A549 (cell line): ENCODE measurements at regions not wholly inside any gene's neighbourhood (a gene's known extent, or its start where the extent isn't known, plus 50 kb on each side); places are given as distances from the start of the nearest gene placed in this dataset.

Experiments
- ATAC-seq, 2 experiments: fragments of 200-7000 bp in 1 of 2; fragments of >200 bp in 1 of 2; cut with Nextera tagmentation in 1 of 2; cut with Tn5 transposase in 1 of 2; 3 replicates each; pipeline versions ENCODE4 v1.8.0 to v1.9.1; 2018 to 2020; ENCODE audit warnings: mild to moderate bottlenecking in 1 of 2, moderate library complexity in 1 of 2
- CTCF ChIA-PET: fragments of 300-600 bp; sonication (Branson Sonifier 250); formaldehyde crosslinking; extraction: SDS; loops from one replicate; lab custom pipeline; 2021; ENCODE audit warnings: antibody characterized with exemption, inconsistent platforms; lab: Yijun Ruan, JAX
- POLR2A ChIA-PET: fragments of 350-600 bp; formaldehyde crosslinking; extraction: SDS; loops from one replicate; lab custom pipeline; 2021; ENCODE audit warnings: antibody characterized with exemption, inconsistent platforms; lab: Yijun Ruan, JAX
- DNase-seq, 2 experiments: peaks; one replicate each; pipeline versions ENCODE4 v3.0.0 to v3.0.0-alpha.2; 2011 to 2016; ENCODE audit warnings: low read depth in 1 of 2, low spot score in 1 of 2
- FAIRE-seq: peaks from 2 replicates; lab custom pipeline; 2011; peaks lifted over from hg19 to GRCh38; lab: Jason Lieb, UNC
- H3K27ac ChIP-seq, 2 experiments: fragments of >200 bp; sonication (Bioruptor Twin); formaldehyde crosslinking; 3 replicates each; pipeline ENCODE4 v1.5.1; 2016 to 2017
- H3K4me1 ChIP-seq: fragments of >200 bp; sonication (Bioruptor Twin); formaldehyde crosslinking; 3 replicates; pipeline ENCODE4 v1.6.1; 2016
- H3K4me2 ChIP-seq: fragments of >200 bp; sonication (Bioruptor Twin); formaldehyde crosslinking; 3 replicates; pipeline ENCODE4 v1.6.1; 2016
- H3K4me3 ChIP-seq: fragments of >200 bp; sonication (Bioruptor Twin); formaldehyde crosslinking; 3 replicates; pipeline ENCODE4 v1.5.1; 2016
- H3K9me3 ChIP-seq: fragments of >200 bp; sonication (Bioruptor Twin); formaldehyde crosslinking; 3 replicates; pipeline ENCODE4 v1.6.1; 2016
- BHLHE40 ChIP-seq: IDR thresholded peaks from 2 replicates; pipeline ENCODE4 v1.6.1; 2012; ENCODE audit warnings: low read depth, low read length, inconsistent platforms
- HEYL ChIP-seq: fragments of 250-450 bp; sonication (Bioruptor Pico); IDR thresholded peaks from 2 replicates; pipeline ENCODE4 v1.8.0; 2021; ENCODE audit warnings: mild to moderate bottlenecking, moderate library complexity
- HMGXB4 ChIP-seq: fragments of 250-450 bp; sonication (Bioruptor Pico); IDR thresholded peaks from 2 replicates; pipeline ENCODE4 v1.5.0; 2021; ENCODE audit warnings: mild to moderate bottlenecking, moderate library complexity, borderline replicate concordance
- MAZ ChIP-seq: fragments of 150-350 bp; IDR thresholded peaks from 2 replicates; pipeline ENCODE4 v1.6.1; 2014; ENCODE audit warnings: antibody characterized with exemption, low read depth, low read length, borderline replicate concordance
- NR3C1 ChIP-seq: fragments of >200 bp; sonication (Bioruptor Twin); formaldehyde crosslinking; IDR thresholded peaks from 3 replicates; pipeline ENCODE4 v1.6.1; 2017
- PHF8 ChIP-seq: fragments of 200-600 bp; sonication (generic); IDR thresholded peaks from 2 replicates; pipeline ENCODE4 v1.6.1; 2016; ENCODE audit warnings: low read depth, mild to moderate bottlenecking, antibody characterized with exemption, moderate library complexity, borderline replicate concordance
- ZC3H11A ChIP-seq: fragments of 450-650 bp; IDR thresholded peaks from 2 replicates; pipeline ENCODE4 v1.6.1; 2014; ENCODE audit warnings: antibody characterized with exemption, mild to moderate bottlenecking
- WGBS: methylation state at CpG from one replicate; pipeline ENCODE4 v1.1.6; 2017; ENCODE audit errors: missing lambda C conversion rate; 5-methylcytosine and 5-hydroxymethylcytosine counted together
- TF ChIP-seq, protein P1 (sequence below): fragments of 150-350 bp; IDR thresholded peaks from 2 replicates; pipeline ENCODE4 v1.6.1; 2014; ENCODE audit warnings: low read depth, mild to moderate bottlenecking, low read length
- TF ChIP-seq, protein P2 (sequence below): fragments of >200 bp; sonication (Bioruptor Twin); formaldehyde crosslinking; IDR thresholded peaks from 2 replicates; pipeline ENCODE4 v1.6.1; 2016
- TF ChIP-seq, protein P3 (sequence below): fragments of 200-600 bp; sonication (generic); IDR thresholded peaks from 2 replicates; pipeline ENCODE4 v1.6.1; 2016; ENCODE audit warnings: antibody characterized with exemption, mild to moderate bottlenecking, moderate library complexity

- peak overlapping the region; percentile 43 to 84 for H3K27ac ChIP-seq
- no peak overlapping the region for H3K4me3 ChIP-seq
- FAIRE-seq (no peak), ATAC-seq (no peak), DNase-seq (no peak)
- H3K9me3 ChIP-seq, result no peaks in the 10 kb centered on the region
- no peak for TF ChIP-seq HEYL (CRISPR knock-in tag)
- TF ChIP-seq, protein P1, sequence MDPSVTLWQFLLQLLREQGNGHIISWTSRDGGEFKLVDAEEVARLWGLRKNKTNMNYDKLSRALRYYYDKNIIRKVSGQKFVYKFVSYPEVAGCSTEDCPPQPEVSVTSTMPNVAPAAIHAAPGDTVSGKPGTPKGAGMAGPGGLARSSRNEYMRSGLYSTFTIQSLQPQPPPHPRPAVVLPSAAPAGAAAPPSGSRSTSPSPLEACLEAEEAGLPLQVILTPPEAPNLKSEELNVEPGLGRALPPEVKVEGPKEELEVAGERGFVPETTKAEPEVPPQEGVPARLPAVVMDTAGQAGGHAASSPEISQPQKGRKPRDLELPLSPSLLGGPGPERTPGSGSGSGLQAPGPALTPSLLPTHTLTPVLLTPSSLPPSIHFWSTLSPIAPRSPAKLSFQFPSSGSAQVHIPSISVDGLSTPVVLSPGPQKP, result no peak
- TF ChIP-seq, protein P2, sequence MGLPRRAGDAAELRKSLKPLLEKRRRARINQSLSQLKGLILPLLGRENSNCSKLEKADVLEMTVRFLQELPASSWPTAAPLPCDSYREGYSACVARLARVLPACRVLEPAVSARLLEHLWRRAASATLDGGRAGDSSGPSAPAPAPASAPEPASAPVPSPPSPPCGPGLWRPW, result no peak
- POLR2A ChIA-PET, result no interaction called here
- 84% methylated on average over 20 of the region's 26 CpGs for WGBS
- peaks cover 23% of the 10 kb centered on the region for H3K4me1 ChIP-seq
- H3K4me2 ChIP-seq, result no peak overlapping the region
- CTCF ChIA-PET, result interaction anchor here (1.2 to 1.6 kb wide), 4 partner anchors 13 to 90 kb away, joined by 3 to 5 read pairs (median 4); no protein-coding TSS in a partner anchor
Measured at GRCh38 chr9:134553061-134553891, 88.3 kb upstream of the COL5A1 start.

DNA sequence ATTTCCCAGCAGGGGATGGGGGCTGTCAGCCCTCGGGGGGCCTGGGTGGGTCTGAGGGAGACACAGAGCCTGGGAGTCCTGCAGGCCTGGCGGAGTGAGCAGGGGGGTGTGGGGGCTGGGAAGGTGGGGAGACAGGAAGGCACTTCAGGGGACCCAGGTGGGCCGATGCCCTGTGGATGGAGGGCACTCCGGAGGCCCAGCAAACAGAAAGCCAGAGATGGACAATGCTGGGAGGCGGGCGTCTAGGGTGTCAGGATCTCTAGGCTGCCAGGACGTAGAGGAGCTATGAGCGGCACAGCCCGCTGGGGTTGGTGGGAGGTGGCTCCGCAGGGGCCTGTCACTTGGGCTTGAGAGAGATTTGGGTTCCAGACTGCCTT is 87.6 kb upstream of the COL5A1 start:
- Histone ChIP-seq H3K4me2 (no peak overlapping the region), H3K4me1 (peaks cover 23% of the 10 kb centered on the region), H3K4me3 (no peak overlapping the region), H3K27ac (peak overlapping the region in 1 of 2 experiments; percentile 84; a peak in 2 of 6 replicates), H3K9me3 (no peaks in the 10 kb centered on the region)
- TF ChIP-seq, protein P3, sequence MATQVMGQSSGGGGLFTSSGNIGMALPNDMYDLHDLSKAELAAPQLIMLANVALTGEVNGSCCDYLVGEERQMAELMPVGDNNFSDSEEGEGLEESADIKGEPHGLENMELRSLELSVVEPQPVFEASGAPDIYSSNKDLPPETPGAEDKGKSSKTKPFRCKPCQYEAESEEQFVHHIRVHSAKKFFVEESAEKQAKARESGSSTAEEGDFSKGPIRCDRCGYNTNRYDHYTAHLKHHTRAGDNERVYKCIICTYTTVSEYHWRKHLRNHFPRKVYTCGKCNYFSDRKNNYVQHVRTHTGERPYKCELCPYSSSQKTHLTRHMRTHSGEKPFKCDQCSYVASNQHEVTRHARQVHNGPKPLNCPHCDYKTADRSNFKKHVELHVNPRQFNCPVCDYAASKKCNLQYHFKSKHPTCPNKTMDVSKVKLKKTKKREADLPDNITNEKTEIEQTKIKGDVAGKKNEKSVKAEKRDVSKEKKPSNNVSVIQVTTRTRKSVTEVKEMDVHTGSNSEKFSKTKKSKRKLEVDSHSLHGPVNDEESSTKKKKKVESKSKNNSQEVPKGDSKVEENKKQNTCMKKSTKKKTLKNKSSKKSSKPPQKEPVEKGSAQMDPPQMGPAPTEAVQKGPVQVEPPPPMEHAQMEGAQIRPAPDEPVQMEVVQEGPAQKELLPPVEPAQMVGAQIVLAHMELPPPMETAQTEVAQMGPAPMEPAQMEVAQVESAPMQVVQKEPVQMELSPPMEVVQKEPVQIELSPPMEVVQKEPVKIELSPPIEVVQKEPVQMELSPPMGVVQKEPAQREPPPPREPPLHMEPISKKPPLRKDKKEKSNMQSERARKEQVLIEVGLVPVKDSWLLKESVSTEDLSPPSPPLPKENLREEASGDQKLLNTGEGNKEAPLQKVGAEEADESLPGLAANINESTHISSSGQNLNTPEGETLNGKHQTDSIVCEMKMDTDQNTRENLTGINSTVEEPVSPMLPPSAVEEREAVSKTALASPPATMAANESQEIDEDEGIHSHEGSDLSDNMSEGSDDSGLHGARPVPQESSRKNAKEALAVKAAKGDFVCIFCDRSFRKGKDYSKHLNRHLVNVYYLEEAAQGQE, result no peak
- TF ChIP-seq NR3C1 (no peak), BHLHE40 (no peak), ZC3H11A (no peak)
- ChIA-PET CTCF (interaction anchor here (1.5 to 3.0 kb wide), 3 partner anchors 16 to 26 kb away, joined by 3 to 8 read pairs (median 4); no protein-coding TSS in a partner anchor), POLR2A (no interaction called here)
- DNase-seq, result no peak
- ATAC-seq, result no peak
- 92% methylated on average over 8 of the region's 10 CpGs for WGBS
- no peak for FAIRE-seq

DNA sequence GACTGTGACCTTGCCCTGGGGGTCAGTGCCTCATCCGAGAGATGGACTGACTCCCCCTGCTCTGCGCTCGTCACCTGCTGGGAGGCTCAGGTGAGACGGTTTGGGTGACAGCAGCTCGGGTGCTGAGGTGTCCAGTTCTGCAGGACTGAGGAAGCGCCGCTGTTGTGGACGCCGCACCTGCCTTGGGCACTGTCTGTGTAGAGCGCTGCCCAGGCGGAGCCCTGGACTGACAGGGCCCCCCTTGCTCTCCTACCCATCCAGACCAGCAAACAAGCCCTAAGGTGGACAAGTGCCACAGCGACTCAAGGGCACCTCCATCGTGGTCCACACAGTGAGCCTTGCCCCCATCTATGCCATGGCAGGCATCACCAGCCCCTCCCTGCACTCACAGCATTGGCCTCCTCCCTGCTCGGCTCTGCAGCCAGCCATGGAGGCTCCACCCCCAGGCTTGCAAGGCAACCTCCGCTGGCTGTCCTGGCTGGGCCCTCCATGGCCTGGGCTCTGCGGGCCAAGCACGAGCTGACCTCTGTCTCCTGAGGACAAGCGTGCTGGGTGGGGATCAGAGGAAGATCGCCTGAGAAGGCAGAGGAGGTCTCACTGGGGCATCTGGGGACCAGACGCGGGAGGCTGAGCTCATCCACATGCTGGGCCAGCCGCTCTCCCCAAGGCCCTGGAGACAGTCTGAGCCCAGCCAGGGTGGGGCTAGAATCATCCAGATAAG is 87.1 kb upstream of the COL5A1 start:
- ATAC-seq, result peak in 1 of 2 experiments; percentile 18; a peak in 2 of 6 replicates
- H3K9me3 ChIP-seq, result no peaks in the 10 kb centered on the region
- H3K27ac ChIP-seq, result peak overlapping the region in 1 of 2 experiments; percentile 15; a peak in 1 of 6 replicates
- no peak overlapping the region for H3K4me3 ChIP-seq
- no peak for FAIRE-seq
- no peak overlapping the region for H3K4me2 ChIP-seq
- ChIA-PET CTCF (interaction anchor here (1.5 to 3.1 kb wide), 3 partner anchors 16 to 105 kb away, joined by 4 to 11 read pairs (median 8); no protein-coding TSS in a partner anchor), POLR2A (no interaction called here)
- TF ChIP-seq HMGXB4 (CRISPR knock-in tag), result no peak
- TF ChIP-seq MAZ, result no peak
- TF ChIP-seq PHF8, result no peak
- no peak for DNase-seq
- H3K4me1 ChIP-seq, result peaks cover 23% of the 10 kb centered on the region
- WGBS, result 77% methylated on average over 18 of the region's 22 CpGs
